ENCODE measurements at regions not wholly inside any gene's neighbourhood (a gene's known extent, or its start where the extent isn't known, plus 50 kb on each side); places are given as distances from the start of the nearest gene placed in this dataset.

- H3K36me3 Mint-ChIP-seq: no peaks in the 10 kb centered on the region
- no peaks in the 10 kb centered on the region for H3K4me1 Mint-ChIP-seq
- Histone ChIP-seq H3K4me3 (ENCODE audit: low read length) (no peak overlapping the region), H3K27ac (ENCODE audit: low read length) (no peak overlapping the region), H3K27me3 (ENCODE audit: control insufficient read depth, insufficient read depth, low read length) (no peaks in the 10 kb centered on the region), H3K36me3 (ENCODE audit: control insufficient read depth, insufficient read depth, low read length) (no peaks in the 10 kb centered on the region), H3K9me3 (ENCODE audit: control insufficient read depth, insufficient read depth, low read length) (no peaks in the 10 kb centered on the region), H3K4me1 (ENCODE audit: control insufficient read depth, insufficient read depth, low read length) (no peaks in the 10 kb centered on the region)
- no peak for ATAC-seq
- H3K9me3 Mint-ChIP-seq: peaks cover 10 to 13% of the 10 kb centered on the region in 2 donors
- H3K27ac Mint-ChIP-seq: no peak overlapping the region
- intact Hi-C loops (cut with micrococcal nuclease): no loop called here
- no peaks in the 10 kb centered on the region for H3K27me3 Mint-ChIP-seq (ENCODE audit: low read depth in 2 of 2)
- no peak for TF ChIP-seq CTCF (IDR thresholded peaks at IDR 0.05)
- WGBS (ENCODE audit: insufficient coverage): 83% methylated on average over 6 of the region's 6 CpGs
- no peak for DNase-seq
- no peak overlapping the region for H3K4me3 Mint-ChIP-seq
Observed at GRCh38 chr18:40380686-40381439, 1574.2 kb upstream of the PIK3C3 start.

GRCh38 chr18:40375837-40376236 lies 1579.2 kb upstream of the PIK3C3 start:
- Histone ChIP-seq H3K4me3 (ENCODE audit: low read length) (no peak overlapping the region), H3K9me3 (ENCODE audit: control insufficient read depth, insufficient read depth, low read length) (no peaks in the 10 kb centered on the region), H3K4me1 (ENCODE audit: control insufficient read depth, insufficient read depth, low read length) (no peaks in the 10 kb centered on the region), H3K36me3 (ENCODE audit: control insufficient read depth, insufficient read depth, low read length) (no peaks in the 10 kb centered on the region), H3K27ac (ENCODE audit: low read length) (no peak overlapping the region), H3K27me3 (ENCODE audit: control insufficient read depth, insufficient read depth, low read length) (no peaks in the 10 kb centered on the region)
- ATAC-seq (no peak), DNase-seq (no peak)
- no peak overlapping the region for H3K4me3 Mint-ChIP-seq
- no peaks in the 10 kb centered on the region for H3K36me3 Mint-ChIP-seq
- no peak for TF ChIP-seq CTCF (IDR thresholded peaks at IDR 0.05)
- no peaks in the 10 kb centered on the region for H3K27me3 Mint-ChIP-seq (ENCODE audit: low read depth in 2 of 2)
- intact Hi-C loops (cut with micrococcal nuclease): no loop called here
- 11% methylated on average over 1 of the region's 1 CpG for WGBS (ENCODE audit: insufficient coverage)
- H3K27ac Mint-ChIP-seq: no peak overlapping the region
- H3K4me1 Mint-ChIP-seq: no peaks in the 10 kb centered on the region
- peaks cover 14 to 18% of the 10 kb centered on the region in 2 donors for H3K9me3 Mint-ChIP-seq

GRCh38 chr18:40371673-40372072 lies 1583.4 kb upstream of the PIK3C3 start:
- no peaks in the 10 kb centered on the region for H3K4me1 Mint-ChIP-seq
- TF ChIP-seq CTCF (IDR thresholded peaks at IDR 0.05): no peak
- H3K9me3 Mint-ChIP-seq: peaks cover 13 to 20% of the 10 kb centered on the region in 2 donors
- DNase-seq: no peak
- Histone ChIP-seq H3K4me3 (ENCODE audit: low read length) (no peak overlapping the region), H3K4me1 (ENCODE audit: control insufficient read depth, insufficient read depth, low read length) (no peaks in the 10 kb centered on the region), H3K36me3 (ENCODE audit: control insufficient read depth, insufficient read depth, low read length) (no peaks in the 10 kb centered on the region), H3K9me3 (ENCODE audit: control insufficient read depth, insufficient read depth, low read length) (no peaks in the 10 kb centered on the region), H3K27ac (ENCODE audit: low read length) (no peak overlapping the region), H3K27me3 (ENCODE audit: control insufficient read depth, insufficient read depth, low read length) (no peaks in the 10 kb centered on the region)
- H3K36me3 Mint-ChIP-seq: no peaks in the 10 kb centered on the region
- no CpG with 5 or more reads among the region's 1 CpG for WGBS (ENCODE audit: insufficient coverage)
- no peaks in the 10 kb centered on the region for H3K27me3 Mint-ChIP-seq (ENCODE audit: low read depth in 2 of 2)
- intact Hi-C loops (cut with micrococcal nuclease): no loop called here
- no peak overlapping the region for H3K27ac Mint-ChIP-seq
- no peak overlapping the region for H3K4me3 Mint-ChIP-seq
- ATAC-seq: no peak

- ATAC-seq (no peak), DNase-seq (no peak)
- Mint-ChIP-seq H3K36me3 (no peaks in the 10 kb centered on the region), H3K9me3 (peaks cover 15 to 21% of the 10 kb centered on the region in 2 donors), H3K27ac (no peak overlapping the region), H3K4me1 (no peaks in the 10 kb centered on the region), H3K4me3 (no peak overlapping the region), H3K27me3 (ENCODE audit: low read depth in 2 of 2) (no peaks in the 10 kb centered on the region)
- no peaks in the 10 kb centered on the region for H3K9me3 ChIP-seq (ENCODE audit: control insufficient read depth, insufficient read depth, low read length)
- WGBS (ENCODE audit: insufficient coverage): 53% methylated on average over 2 of the region's 2 CpGs
- no peak overlapping the region for H3K4me3 ChIP-seq (ENCODE audit: low read length)
- no peak for TF ChIP-seq CTCF (IDR thresholded peaks at IDR 0.05)
- H3K4me1 ChIP-seq (ENCODE audit: control insufficient read depth, insufficient read depth, low read length): no peaks in the 10 kb centered on the region
- no peak overlapping the region for H3K27ac ChIP-seq (ENCODE audit: low read length)
- no peaks in the 10 kb centered on the region for H3K36me3 ChIP-seq (ENCODE audit: control insufficient read depth, insufficient read depth, low read length)
- intact Hi-C loops (cut with micrococcal nuclease): no loop called here
- H3K27me3 ChIP-seq (ENCODE audit: control insufficient read depth, insufficient read depth, low read length): no peaks in the 10 kb centered on the region
Observed at GRCh38 chr18:40367576-40367975, 1587.5 kb upstream of the PIK3C3 start.
